OCI-LY7 (cell line): ENCODE measurements at regions not wholly inside any gene's neighbourhood (a gene's known extent, or its start where the extent isn't known, plus 50 kb on each side); places are given as distances from the start of the nearest gene placed in this dataset.

ENCODE experiments used
- BruUV-seq: library from RNA; stranded (reverse); fragments of 400-500 nt; replicated peaks from 2 replicates; lab custom pipeline; 2021; lab: Mats Ljungman, UMichigan
- CTCF ChIA-PET: fragments of 300-600 bp; sonication (Branson Sonifier 250); formaldehyde crosslinking; loops from one replicate; lab custom pipeline; 2022; ENCODE audit warnings: antibody characterized with exemption; ENCODE audit not compliant: unreplicated experiment; lab: Charles Lee
- POLR2A ChIA-PET: fragments of 300-600 bp; sonication (Branson Sonifier 250); formaldehyde crosslinking; loops from one replicate; lab custom pipeline; 2022; ENCODE audit warnings: antibody characterized with exemption; lab: Charles Lee
- DNase-seq: peaks from one replicate; pipeline ENCODE4 v3.0.0-alpha.2; 2015; ENCODE audit warnings: low spot score
- H2AFZ ChIP-seq: fragments of 200-600 bp; sonication (generic), shearing (Covaris generic); 2 replicates; pipeline ENCODE4 v1.6.1; 2014; ENCODE audit warnings: mild to moderate bottlenecking, antibody characterized with exemption, low read length, moderate library complexity
- H3K27ac ChIP-seq: fragments of 200-600 bp; sonication (generic); 2 replicates; pipeline ENCODE4 v1.5.1; 2014; ENCODE audit warnings: mixed run types, low read depth, mild to moderate bottlenecking, moderate library complexity, low read length, inconsistent platforms; ENCODE audit not compliant: poor library complexity, severe bottlenecking
- H3K36me3 ChIP-seq: fragments of 200-600 bp; sonication (generic); 2 replicates; pipeline ENCODE4 v1.6.1; 2014; ENCODE audit warnings: mild to moderate bottlenecking, antibody characterized with exemption, low read length, moderate library complexity, mixed read lengths; ENCODE audit not compliant: insufficient read depth
- H3K4me1 ChIP-seq: fragments of 200-600 bp; sonication (generic); 2 replicates; pipeline ENCODE4 v1.5.1; 2014; ENCODE audit warnings: mild to moderate bottlenecking, low read length; ENCODE audit not compliant: insufficient read depth, poor library complexity, severe bottlenecking
- H3K4me2 ChIP-seq: fragments of 200-600 bp; sonication (generic); 2 replicates; pipeline ENCODE4 v1.6.1; 2014; ENCODE audit warnings: mild to moderate bottlenecking, low read length
- H3K4me3 ChIP-seq: fragments of 200-600 bp; sonication (generic); 2 replicates; pipeline ENCODE4 v1.5.1; 2014; ENCODE audit warnings: mild to moderate bottlenecking, low read depth, low read length; ENCODE audit not compliant: poor library complexity, severe bottlenecking
- H3K79me2 ChIP-seq: fragments of 200-600 bp; sonication (generic); 2 replicates; pipeline ENCODE4 v1.6.1; 2016; ENCODE audit warnings: low read depth, mild to moderate bottlenecking, low read length, moderate library complexity, mixed read lengths; ENCODE audit not compliant: insufficient read depth
- H3K9me2 ChIP-seq: fragments of 200-600 bp; sonication (generic); 2 replicates; pipeline ENCODE4 v1.6.1; 2016; ENCODE audit warnings: mild to moderate bottlenecking, low read length, mixed read lengths; ENCODE audit not compliant: insufficient read depth
- H3K9me3 ChIP-seq: fragments of 200-600 bp; sonication (generic); 2 replicates; pipeline ENCODE4 v1.6.1; 2014; ENCODE audit warnings: mild to moderate bottlenecking, mixed run types, low read length, mixed read lengths
- H4K20me1 ChIP-seq: fragments of 200-600 bp; sonication (generic); 2 replicates; pipeline ENCODE4 v1.6.1; 2014; ENCODE audit warnings: mild to moderate bottlenecking, antibody characterized with exemption, low read length, moderate library complexity, mixed read lengths; ENCODE audit not compliant: insufficient read depth
- CTCF ChIP-seq: fragments of 200-600 bp; sonication (generic); conservative IDR thresholded peaks from 2 replicates; pipeline ENCODE4 v1.5.1; 2014; ENCODE audit warnings: mild to moderate bottlenecking, antibody characterized with exemption, low read length, moderate library complexity, mixed read lengths
- EZH2phosphoT487 ChIP-seq: fragments of 200-600 bp; sonication (generic); IDR thresholded peaks from 2 replicates; pipeline ENCODE4 v1.6.1; 2018; ENCODE audit warnings: low read depth, borderline replicate concordance, mild to moderate bottlenecking, mixed run types, antibody characterized with exemption, low read length, moderate library complexity, mixed read lengths
- intact Hi-C: fragments of 100-400 bp; cut with micrococcal nuclease; formaldehyde crosslinking; loops from one replicate; pipeline ENCODE4 v1.10.0; 2022; ENCODE audit not compliant: unreplicated experiment

- Histone ChIP-seq H2AFZ (no peak overlapping the region), H3K4me2 (no peak overlapping the region), H3K27ac (no peak overlapping the region), H3K36me3 (no peaks in the 10 kb centered on the region), H3K9me2 (no peaks in the 10 kb centered on the region), H3K4me3 (no peak overlapping the region), H3K9me3 (peaks cover 22% of the 10 kb centered on the region; the same call in 1 of the 2 replicates), H3K79me2 (no peaks in the 10 kb centered on the region), H4K20me1 (no peaks in the 10 kb centered on the region), H3K4me1 (peaks cover 37% of the 10 kb centered on the region)
- no peak for TF ChIP-seq EZH2phosphoT487
- no peak for TF ChIP-seq CTCF
- POLR2A ChIA-PET: no interaction called here
- no TSS peak for BruUV-seq
- intact Hi-C loops: loop anchor here (5.0 to 10.0 kb wide), 2 partner anchors 42 to 580 kb away; no protein-coding TSS in a partner anchor
- CTCF ChIA-PET: no interaction called here
- no peak for DNase-seq
Measured at GRCh38 chr22:47914481-47915097, 1152.1 kb downstream of the TBC1D22A start.

- no peak overlapping the region for H3K4me3 ChIP-seq
- H3K9me3 ChIP-seq: peaks cover 8% of the 10 kb centered on the region; the same call in 1 of the 2 replicates
- no peak overlapping the region for H3K4me2 ChIP-seq
- ChIA-PET CTCF (no interaction called here), POLR2A (no interaction called here)
- no peaks in the 10 kb centered on the region for H3K79me2 ChIP-seq
- H3K9me2 ChIP-seq: no peaks in the 10 kb centered on the region
- no peak for DNase-seq
- H4K20me1 ChIP-seq: no peaks in the 10 kb centered on the region
- H2AFZ ChIP-seq: no peak overlapping the region
- intact Hi-C loops: no loop called here
- H3K27ac ChIP-seq: no peak overlapping the region
- no TSS peak for BruUV-seq
- H3K4me1 ChIP-seq: no peaks in the 10 kb centered on the region
- no peak for TF ChIP-seq EZH2phosphoT487
- no peak for TF ChIP-seq CTCF
- no peaks in the 10 kb centered on the region for H3K36me3 ChIP-seq
Measured at GRCh38 chr22:47902646-47903180, 1140.3 kb downstream of the TBC1D22A start.

GRCh38 chr22:47901911-47902310, 1139.5 kb downstream of the TBC1D22A start:
- H4K20me1 ChIP-seq: no peaks in the 10 kb centered on the region
- no peaks in the 10 kb centered on the region for H3K79me2 ChIP-seq
- BruUV-seq: no TSS peak
- CTCF ChIA-PET: no interaction called here
- peaks cover 5% of the 10 kb centered on the region; the same call in 1 of the 2 replicates for H3K9me3 ChIP-seq
- no peak overlapping the region for H3K4me2 ChIP-seq
- intact Hi-C loops: no loop called here
- no peak overlapping the region for H2AFZ ChIP-seq
- H3K9me2 ChIP-seq: no peaks in the 10 kb centered on the region
- TF ChIP-seq EZH2phosphoT487 (no peak), CTCF (no peak)
- POLR2A ChIA-PET: no interaction called here
- no peak for DNase-seq
- H3K4me1 ChIP-seq: no peaks in the 10 kb centered on the region
- no peak overlapping the region for H3K27ac ChIP-seq
- H3K36me3 ChIP-seq: no peaks in the 10 kb centered on the region
- H3K4me3 ChIP-seq: no peak overlapping the region
